Caki2 (cell line): ENCODE measurements at regions not wholly inside any gene's neighbourhood (a gene's known extent, or its start where the extent isn't known, plus 50 kb on each side); places are given as distances from the start of the nearest gene placed in this dataset.

Experiments
- DNase-seq: peaks from one replicate; pipeline ENCODE4 v3.0.0-alpha.2; 2015; ENCODE audit warnings: low read depth
- in situ Hi-C: cut with HindIII; loops from 2 replicates; pipeline ENCODE4 v1.10.0; 2016; ENCODE audit warnings: low sequenced_read_pairs, low pct_unique_long_range_greater_than_20kb, mixed read lengths

GRCh38 chr19:8893419-8893818 lies 61.2 kb downstream of the MBD3L1 start:
- no peak for DNase-seq
- in situ Hi-C loops = no loop called here

GRCh38 chr19:8897106-8897505 lies 64.9 kb downstream of the MBD3L1 start:
- in situ Hi-C loops = no loop called here
- DNase-seq = no peak

- in situ Hi-C loops = no loop called here
- no peak for DNase-seq
These were observed 67.2 kb downstream of the MBD3L1 start for GRCh38 chr19:8899356-8899755.

GRCh38 chr19:8900421-8900820 lies 68.2 kb downstream of the MBD3L1 start:
- in situ Hi-C loops = no loop called here
- DNase-seq = no peak

- DNase-seq = no peak
- in situ Hi-C loops = no loop called here
These were observed 70.3 kb downstream of the MBD3L1 start for GRCh38 chr19:8902520-8902919.

GRCh38 chr19:8904597-8904996 lies 72.4 kb downstream of the MBD3L1 start:
- in situ Hi-C loops = no loop called here
- DNase-seq = no peak

- DNase-seq = no peak
These were observed 73.2 kb downstream of the MBD3L1 start for GRCh38 chr19:8905342-8905741.

GRCh38 chr19:8908066-8908465 lies 75.9 kb downstream of the MBD3L1 start:
- in situ Hi-C loops = no loop called here
- no peak for DNase-seq

More at GRCh38 chr19:8905342-8905741, 73.2 kb downstream of the MBD3L1 start:
- in situ Hi-C loops = no loop called here

- in situ Hi-C loops = no loop called here
These were observed 78.7 kb downstream of the MBD3L1 start for GRCh38 chr19:8910775-8911414.

GRCh38 chr19:8915997-8916396 lies 83.8 kb downstream of the MBD3L1 start:
- in situ Hi-C loops = no loop called here
- no peak for DNase-seq

More at GRCh38 chr19:8910775-8911414, 78.7 kb downstream of the MBD3L1 start:
- no peak for DNase-seq

GRCh38 chr19:8922591-8922990 lies 87.6 kb downstream of the MUC16 start:
- no peak for DNase-seq
- in situ Hi-C loops = no loop called here

GRCh38 chr19:8924283-8924682 lies 85.9 kb downstream of the MUC16 start:
- DNase-seq = no peak
- in situ Hi-C loops = no loop called here

GRCh38 chr19:8926341-8926740 lies 83.9 kb downstream of the MUC16 start:
- in situ Hi-C loops = no loop called here

GRCh38 chr19:8935460-8935859 lies 74.7 kb downstream of the MUC16 start:
- peak; percentile 54 for DNase-seq
- in situ Hi-C loops = no loop called here

More at GRCh38 chr19:8926341-8926740, 83.9 kb downstream of the MUC16 start:
- DNase-seq = no peak

- in situ Hi-C loops = no loop called here
- peak; percentile 28 for DNase-seq
These were observed 71.6 kb downstream of the MUC16 start for GRCh38 chr19:8938576-8938975.
